PFSK-1 (cell line): ENCODE measurements at regions not wholly inside any gene's neighbourhood (a gene's known extent, or its start where the extent isn't known, plus 50 kb on each side); places are given as distances from the start of the nearest gene placed in this dataset.
A peak's percentile ranks its signal among the peaks of the same experiment; 100 is the strongest.

Experiments used
- FOXP2 ChIP-seq: optimal IDR thresholded peaks from 2 replicates; pipeline ENCODE3; 2011; ENCODE audit warnings: borderline replicate concordance, control low read depth, inconsistent platforms; ENCODE audit not compliant: insufficient read depth; ENCODE audit errors: extremely low read length, extremely low read depth
- POLR2AphosphoS5 ChIP-seq: IDR thresholded peaks from 2 replicates; pipeline ENCODE4 v1.6.1; 2012; ENCODE audit warnings: low read depth, mild to moderate bottlenecking, control low read depth, low read length, moderate library complexity
- SIN3A ChIP-seq: IDR thresholded peaks from 2 replicates; pipeline ENCODE4 v1.6.1; 2012; ENCODE audit warnings: mild to moderate bottlenecking, low read length, moderate library complexity, borderline replicate concordance; ENCODE audit not compliant: insufficient read depth
- TAF1 ChIP-seq: IDR thresholded peaks from 2 replicates; pipeline ENCODE4 v1.6.1; 2012; ENCODE audit warnings: low read length, control low read depth, borderline replicate concordance; ENCODE audit not compliant: insufficient read depth
- TF ChIP-seq, protein P1 (sequence below), 2 experiments: IDR thresholded peaks; 2 replicates each; pipeline versions ENCODE4 v1.6.1 to v1.8.0; 2011 to 2012; ENCODE audit warnings: low read depth in 2 of 2, low read length in 2 of 2, control low read depth in 1 of 2, inconsistent platforms in 1 of 2, mild to moderate bottlenecking in 1 of 2, moderate library complexity in 1 of 2; ENCODE audit not compliant: insufficient read depth in 1 of 2

DNA sequence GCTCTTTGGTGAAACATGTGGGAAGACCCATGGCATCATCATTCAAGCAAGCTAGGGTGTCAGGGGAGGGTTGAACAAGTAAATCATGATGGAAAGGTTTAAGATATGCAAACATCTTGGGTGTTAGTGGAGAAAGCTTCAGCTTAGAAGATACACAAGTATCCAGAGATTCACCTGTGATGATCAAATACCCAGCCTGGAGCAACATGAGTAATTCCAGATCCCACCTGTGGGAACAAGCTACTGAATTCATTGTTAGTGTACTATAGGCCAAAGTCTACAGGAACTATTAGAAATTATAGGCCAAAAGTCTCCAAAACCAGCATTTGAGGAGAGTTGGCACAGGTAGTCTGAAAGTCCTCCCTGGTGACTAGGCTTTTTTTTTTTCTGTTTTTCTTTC is 499.9 kb downstream of the NUF2 start:
- TF ChIP-seq FOXP2 = no peak
- TF ChIP-seq TAF1 = no peak
- TF ChIP-seq POLR2AphosphoS5 = no peak
- no peak for TF ChIP-seq SIN3A
- TF ChIP-seq, protein P1, sequence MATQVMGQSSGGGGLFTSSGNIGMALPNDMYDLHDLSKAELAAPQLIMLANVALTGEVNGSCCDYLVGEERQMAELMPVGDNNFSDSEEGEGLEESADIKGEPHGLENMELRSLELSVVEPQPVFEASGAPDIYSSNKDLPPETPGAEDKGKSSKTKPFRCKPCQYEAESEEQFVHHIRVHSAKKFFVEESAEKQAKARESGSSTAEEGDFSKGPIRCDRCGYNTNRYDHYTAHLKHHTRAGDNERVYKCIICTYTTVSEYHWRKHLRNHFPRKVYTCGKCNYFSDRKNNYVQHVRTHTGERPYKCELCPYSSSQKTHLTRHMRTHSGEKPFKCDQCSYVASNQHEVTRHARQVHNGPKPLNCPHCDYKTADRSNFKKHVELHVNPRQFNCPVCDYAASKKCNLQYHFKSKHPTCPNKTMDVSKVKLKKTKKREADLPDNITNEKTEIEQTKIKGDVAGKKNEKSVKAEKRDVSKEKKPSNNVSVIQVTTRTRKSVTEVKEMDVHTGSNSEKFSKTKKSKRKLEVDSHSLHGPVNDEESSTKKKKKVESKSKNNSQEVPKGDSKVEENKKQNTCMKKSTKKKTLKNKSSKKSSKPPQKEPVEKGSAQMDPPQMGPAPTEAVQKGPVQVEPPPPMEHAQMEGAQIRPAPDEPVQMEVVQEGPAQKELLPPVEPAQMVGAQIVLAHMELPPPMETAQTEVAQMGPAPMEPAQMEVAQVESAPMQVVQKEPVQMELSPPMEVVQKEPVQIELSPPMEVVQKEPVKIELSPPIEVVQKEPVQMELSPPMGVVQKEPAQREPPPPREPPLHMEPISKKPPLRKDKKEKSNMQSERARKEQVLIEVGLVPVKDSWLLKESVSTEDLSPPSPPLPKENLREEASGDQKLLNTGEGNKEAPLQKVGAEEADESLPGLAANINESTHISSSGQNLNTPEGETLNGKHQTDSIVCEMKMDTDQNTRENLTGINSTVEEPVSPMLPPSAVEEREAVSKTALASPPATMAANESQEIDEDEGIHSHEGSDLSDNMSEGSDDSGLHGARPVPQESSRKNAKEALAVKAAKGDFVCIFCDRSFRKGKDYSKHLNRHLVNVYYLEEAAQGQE (IDR thresholded peaks at IDR 0.05; ENCODE audit: insufficient read depth in 1 of 2, low read depth in 2 of 2, low read length in 2 of 2) = no peak

DNA sequence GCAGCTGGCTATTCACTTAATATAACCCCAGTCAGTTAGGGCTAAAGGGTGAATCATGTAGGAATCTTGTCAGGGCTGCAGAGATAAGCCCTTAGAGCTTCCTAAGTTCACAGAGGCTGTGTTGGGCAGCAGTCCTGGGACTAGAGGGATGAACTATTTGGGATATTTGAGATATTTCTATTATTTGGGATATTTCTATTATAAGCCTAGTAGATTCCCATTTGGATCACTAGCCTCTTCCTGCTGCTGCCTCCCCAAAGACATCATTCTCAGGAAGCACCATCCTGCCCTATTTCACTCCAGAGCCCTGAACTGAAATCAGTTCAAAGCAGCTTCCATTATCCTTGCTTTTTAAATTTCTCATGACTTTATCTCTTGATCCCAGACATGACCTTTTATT is 501.3 kb downstream of the NUF2 start:
- TF ChIP-seq, protein P1 (IDR thresholded peaks at IDR 0.05; ENCODE audit: insufficient read depth in 1 of 2, low read depth in 2 of 2, low read length in 2 of 2) = no peak
- TF ChIP-seq POLR2AphosphoS5 (no peak), TAF1 (no peak), FOXP2 (no peak), SIN3A (no peak)

DNA sequence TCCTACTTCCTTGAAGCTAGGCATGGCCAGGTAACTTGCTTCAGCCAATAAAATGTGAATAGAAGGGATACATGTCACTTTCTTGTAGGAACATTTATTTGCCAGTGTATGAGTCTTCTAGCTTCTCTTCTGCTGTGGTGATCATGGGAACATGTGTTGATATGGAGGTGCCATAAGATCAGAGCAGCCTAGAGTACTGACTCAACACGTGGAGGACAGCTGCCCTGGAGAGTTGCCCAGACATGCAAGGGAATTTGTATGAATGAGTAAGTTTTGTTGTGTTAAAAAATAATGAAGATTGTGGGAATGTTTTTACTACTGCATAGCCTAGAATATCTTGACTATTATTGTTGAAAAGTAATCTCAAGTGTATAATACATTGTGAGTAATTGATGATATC is 502.3 kb downstream of the NUF2 start:
- TF ChIP-seq, protein P1 (IDR thresholded peaks at IDR 0.05; ENCODE audit: insufficient read depth in 1 of 2, low read depth in 2 of 2, low read length in 2 of 2) = 0 out of 4 replicates have a peak, but pooled peaks of 1 of the 2 experiments have one; percentile 20
- TF ChIP-seq FOXP2 (no peak), SIN3A (no peak; the same call in 1 of the 2 replicates)

DNA sequence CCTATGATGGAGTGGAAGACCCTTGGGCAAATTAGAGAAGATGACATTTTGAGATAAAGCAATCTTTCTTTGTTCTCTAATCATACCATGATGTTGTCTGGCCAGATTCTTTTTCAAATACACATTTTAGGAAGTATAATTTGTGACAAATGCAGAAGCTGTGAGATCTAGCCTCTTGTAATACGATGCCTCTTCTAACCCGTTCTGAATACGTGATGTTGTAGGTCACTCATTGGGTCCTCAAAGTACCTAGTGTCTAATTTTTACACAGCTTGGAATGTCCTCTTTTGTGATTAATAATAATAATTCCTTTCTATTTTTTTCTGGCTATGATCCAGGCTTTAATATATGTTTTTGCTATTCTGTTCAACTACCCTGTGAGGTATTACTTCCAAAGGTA is 502.7 kb downstream of the NUF2 start:
- TF ChIP-seq POLR2AphosphoS5 (no peak), SIN3A (no peak), TAF1 (no peak), FOXP2 (no peak)
- TF ChIP-seq, protein P1 (IDR thresholded peaks at IDR 0.05; ENCODE audit: insufficient read depth in 1 of 2, low read depth in 2 of 2, low read length in 2 of 2) = no peak

DNA sequence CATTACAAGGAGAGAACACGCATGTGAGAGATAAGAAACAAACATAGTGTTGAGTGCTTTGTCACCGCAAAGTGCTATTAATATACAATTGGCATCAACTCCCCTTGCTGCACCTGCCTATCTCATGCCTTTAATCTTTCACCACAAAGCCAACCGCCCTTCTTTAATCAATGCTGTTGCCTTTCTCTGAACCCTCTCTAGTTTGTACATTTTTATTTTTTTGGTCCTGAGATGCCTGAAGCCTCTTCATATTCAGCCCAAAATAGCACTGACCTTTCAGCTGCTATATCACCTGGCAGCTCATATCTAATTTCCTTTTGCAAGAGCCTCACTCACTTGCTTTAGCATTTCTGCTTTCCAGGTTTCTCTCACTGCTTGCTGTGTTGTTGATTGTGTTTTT is 504.7 kb downstream of the NUF2 start:
- TF ChIP-seq TAF1 (no peak), FOXP2 (no peak), POLR2AphosphoS5 (no peak), SIN3A (no peak)
- TF ChIP-seq, protein P1 (IDR thresholded peaks at IDR 0.05; ENCODE audit: insufficient read depth in 1 of 2, low read depth in 2 of 2, low read length in 2 of 2) = no peak
